ENCODE measurements at regions not wholly inside any gene's neighbourhood (a gene's known extent, or its start where the extent isn't known, plus 50 kb on each side); places are given as distances from the start of the nearest gene placed in this dataset.

GRCh38 chr11:81000334-81000733 is 1559.5 kb upstream of the TENM4 start:
- no peaks in the 10 kb centered on the region for H3K9me3 ChIP-seq (ENCODE audit: low read depth)
- H3K4me3 ChIP-seq: no peak overlapping the region
- H3K27me3 ChIP-seq: no peaks in the 10 kb centered on the region
- H3K27ac ChIP-seq: no peak overlapping the region
- no peak for DNase-seq (ENCODE audit: low spot score)
- no peaks in the 10 kb centered on the region for H3K4me1 ChIP-seq (ENCODE audit: insufficient read depth)
- no peak overlapping the region for H2AFZ ChIP-seq
- no peaks in the 10 kb centered on the region for H3K9me2 ChIP-seq (replicated peaks; ENCODE audit: insufficient read depth)
- no peak for TF ChIP-seq EZH2phosphoT487 (IDR thresholded peaks at IDR 0.05; ENCODE audit: low read depth, severe bottlenecking, unreplicated experiment)
- TF ChIP-seq CTCF (IDR thresholded peaks at IDR 0.05; ENCODE audit: poor library complexity): no peak
- TF ChIP-seq EZH2 (IDR thresholded peaks at IDR 0.05; ENCODE audit: borderline replicate concordance): no peak
- no peaks in the 10 kb centered on the region for H3K36me3 ChIP-seq (replicated peaks; ENCODE audit: insufficient read depth, low read depth)
- H3K79me2 ChIP-seq: no peaks in the 10 kb centered on the region
- H4K20me1 ChIP-seq (ENCODE audit: insufficient read depth, poor library complexity, severe bottlenecking): no peaks in the 10 kb centered on the region
- H3K4me2 ChIP-seq: no peak overlapping the region

- Histone ChIP-seq H3K27me3 (no peaks in the 10 kb centered on the region), H3K4me3 (no peak overlapping the region), H3K36me3 (replicated peaks; ENCODE audit: insufficient read depth, low read depth) (no peaks in the 10 kb centered on the region), H3K79me2 (no peaks in the 10 kb centered on the region), H3K4me1 (ENCODE audit: insufficient read depth) (no peaks in the 10 kb centered on the region), H3K9me3 (ENCODE audit: low read depth) (no peaks in the 10 kb centered on the region), H4K20me1 (ENCODE audit: insufficient read depth, poor library complexity, severe bottlenecking) (no peaks in the 10 kb centered on the region), H2AFZ (no peak overlapping the region), H3K27ac (no peak overlapping the region), H3K9me2 (replicated peaks; ENCODE audit: insufficient read depth) (no peaks in the 10 kb centered on the region), H3K4me2 (no peak overlapping the region)
- DNase-seq (ENCODE audit: low spot score): no peak
- TF ChIP-seq EZH2phosphoT487 (IDR thresholded peaks at IDR 0.05; ENCODE audit: low read depth, severe bottlenecking, unreplicated experiment) (no peak), CTCF (IDR thresholded peaks at IDR 0.05; ENCODE audit: poor library complexity) (no peak), EZH2 (IDR thresholded peaks at IDR 0.05; ENCODE audit: borderline replicate concordance) (no peak)
- 82% methylated on average over 2 of the region's 2 CpGs for WGBS (ENCODE audit: low lambda C conversion rate, missing lambda C conversion rate)
These were observed 1554.7 kb upstream of the TENM4 start for GRCh38 chr11:80995523-80995922.

- no peak for DNase-seq (ENCODE audit: low spot score)
- TF ChIP-seq EZH2 (IDR thresholded peaks at IDR 0.05; ENCODE audit: borderline replicate concordance): no peak
- no peak for TF ChIP-seq CTCF (IDR thresholded peaks at IDR 0.05; ENCODE audit: poor library complexity)
- no peak for TF ChIP-seq EZH2phosphoT487 (IDR thresholded peaks at IDR 0.05; ENCODE audit: low read depth, severe bottlenecking, unreplicated experiment)
These were observed 1552.7 kb upstream of the TENM4 start for GRCh38 chr11:80993536-80993935.

GRCh38 chr11:80990885-80991284 is 1550.1 kb upstream of the TENM4 start:
- WGBS (ENCODE audit: low lambda C conversion rate, missing lambda C conversion rate): 100% methylated on average over 2 of the region's 2 CpGs
- Histone ChIP-seq H3K4me2 (no peak overlapping the region), H2AFZ (no peak overlapping the region)

More at GRCh38 chr11:80993536-80993935, 1552.7 kb upstream of the TENM4 start:
- H3K9me2 ChIP-seq (replicated peaks; ENCODE audit: insufficient read depth): no peaks in the 10 kb centered on the region
- no peaks in the 10 kb centered on the region for H3K4me1 ChIP-seq (ENCODE audit: insufficient read depth)
- H3K79me2 ChIP-seq: no peaks in the 10 kb centered on the region
- no peak overlapping the region for H3K4me2 ChIP-seq
- H2AFZ ChIP-seq: no peak overlapping the region
- H3K9me3 ChIP-seq (ENCODE audit: low read depth): no peaks in the 10 kb centered on the region
- no peak overlapping the region for H3K4me3 ChIP-seq
- no peaks in the 10 kb centered on the region for H4K20me1 ChIP-seq (ENCODE audit: insufficient read depth, poor library complexity, severe bottlenecking)
- no peak overlapping the region for H3K27ac ChIP-seq
- H3K27me3 ChIP-seq: no peaks in the 10 kb centered on the region
- no peaks in the 10 kb centered on the region for H3K36me3 ChIP-seq (replicated peaks; ENCODE audit: insufficient read depth, low read depth)

More at GRCh38 chr11:80990885-80991284, 1550.1 kb upstream of the TENM4 start:
- H3K79me2 ChIP-seq: no peaks in the 10 kb centered on the region
- DNase-seq (ENCODE audit: low spot score): no peak
- H3K36me3 ChIP-seq (replicated peaks; ENCODE audit: insufficient read depth, low read depth): no peaks in the 10 kb centered on the region
- no peaks in the 10 kb centered on the region for H4K20me1 ChIP-seq (ENCODE audit: insufficient read depth, poor library complexity, severe bottlenecking)
- no peaks in the 10 kb centered on the region for H3K4me1 ChIP-seq (ENCODE audit: insufficient read depth)
- TF ChIP-seq EZH2phosphoT487 (IDR thresholded peaks at IDR 0.05; ENCODE audit: low read depth, severe bottlenecking, unreplicated experiment) (no peak), EZH2 (IDR thresholded peaks at IDR 0.05; ENCODE audit: borderline replicate concordance) (no peak), CTCF (IDR thresholded peaks at IDR 0.05; ENCODE audit: poor library complexity) (no peak)
- no peaks in the 10 kb centered on the region for H3K9me3 ChIP-seq (ENCODE audit: low read depth)
- no peaks in the 10 kb centered on the region for H3K27me3 ChIP-seq
- no peak overlapping the region for H3K4me3 ChIP-seq
- no peaks in the 10 kb centered on the region for H3K9me2 ChIP-seq (replicated peaks; ENCODE audit: insufficient read depth)
- H3K27ac ChIP-seq: no peak overlapping the region
